GM12878 (cell line): ENCODE measurements at regions not wholly inside any gene's neighbourhood (a gene's known extent, or its start where the extent isn't known, plus 50 kb on each side); places are given as distances from the start of the nearest gene placed in this dataset.
"Not testable (repeated sequence)": the region's sequence is repeated elsewhere in the genome, so short reads cannot be mapped to it uniquely, and the experiment has no call there.

Experiments used
- ATAC-seq: fragments of 200-7000 bp; cut with Tn5 transposase; 3 replicates; pipeline ENCODE4 v1.9.1; 2020; ENCODE audit warnings: mild to moderate bottlenecking, moderate library complexity
- BruUV-seq: library from RNA; stranded (reverse); fragments of 400-500 nt; replicated peaks from 2 replicates; lab custom pipeline; 2021; lab: Mats Ljungman, UMichigan
- CTCF ChIA-PET: fragments of 300-600 bp; sonication (Branson Sonifier 250); formaldehyde crosslinking; extraction: SDS; loops from one replicate; lab custom pipeline; 2021; ENCODE audit warnings: inconsistent platforms; lab: Yijun Ruan, JAX
- POLR2A ChIA-PET: fragments of 350-600 bp; formaldehyde crosslinking; extraction: SDS; loops from one replicate; lab custom pipeline; 2021; ENCODE audit warnings: inconsistent platforms; lab: Charles Lee
- RAD21 ChIA-PET: fragments of 300-600 bp; sonication (Branson Sonifier 250); formaldehyde crosslinking; loops from one replicate; lab custom pipeline; 2023; ENCODE audit warnings: antibody characterized with exemption; ENCODE audit not compliant: unreplicated experiment; lab: Charles Lee
- SMC1A ChIA-PET: fragments of 300-600 bp; sonication (Branson Sonifier 250); formaldehyde crosslinking; loops from one replicate; lab custom pipeline; 2023; ENCODE audit not compliant: unreplicated experiment, uncharacterized antibody; lab: Charles Lee
- DNase-seq: peaks from one replicate; pipeline ENCODE4 v3.0.0-alpha.2; 2011; ENCODE audit warnings: low read depth, low spot score
- FAIRE-seq: peaks from 3 replicates; lab custom pipeline; 2011; peaks lifted over from hg19 to GRCh38; lab: Jason Lieb, UNC
- H2AFZ ChIP-seq: 2 replicates; pipeline ENCODE4 v1.6.0; 2011; ENCODE audit warnings: low read depth, low read length, control low read depth; ENCODE audit not compliant: control insufficient read depth
- H3K27ac ChIP-seq: 2 replicates; pipeline ENCODE4 v1.5.1; 2011; ENCODE audit warnings: control low read depth; ENCODE audit not compliant: control insufficient read depth, insufficient read depth
- H3K27me3 ChIP-seq, 2 experiments: replicated peaks in 1 of 2; 2 replicates each; pipeline versions ENCODE4 v1.6.0 to v1.6.1; 2011; ENCODE audit warnings: low read length in 1 of 2; ENCODE audit not compliant: control insufficient read depth in 2 of 2, insufficient read depth in 2 of 2
- H3K36me3 ChIP-seq, 2 experiments: 2 replicates each; pipeline ENCODE4 v1.5.1; 2011; ENCODE audit warnings: low read length in 1 of 2; ENCODE audit not compliant: control insufficient read depth in 2 of 2, insufficient read depth in 2 of 2
- H3K4me1 ChIP-seq: 2 replicates; pipeline ENCODE4 v1.6.1; 2011; ENCODE audit warnings: mild to moderate bottlenecking, low read length, moderate library complexity, mixed read lengths; ENCODE audit not compliant: control insufficient read depth, insufficient read depth
- H3K4me2 ChIP-seq: 2 replicates; pipeline ENCODE4 v1.6.0; 2011; ENCODE audit warnings: control low read depth; ENCODE audit not compliant: control insufficient read depth, insufficient read depth
- H3K4me3 ChIP-seq: fragments of 200-600 bp; sonication (generic); 2 replicates; pipeline ENCODE4 v1.5.1; 2016
- H3K79me2 ChIP-seq: 2 replicates; pipeline ENCODE4 v1.6.0; 2011; ENCODE audit warnings: low read length; ENCODE audit not compliant: control insufficient read depth, insufficient read depth
- H3K9ac ChIP-seq: 2 replicates; pipeline ENCODE4 v1.8.0; 2011; ENCODE audit warnings: low read length, control low read depth, mixed read lengths; ENCODE audit not compliant: control insufficient read depth, insufficient read depth
- H3K9me3 ChIP-seq: replicated peaks from 3 replicates; pipeline ENCODE4 v1.5.1; 2011; ENCODE audit warnings: mild to moderate bottlenecking, low read length; ENCODE audit not compliant: control insufficient read depth, insufficient read depth
- H4K20me1 ChIP-seq: 2 replicates; pipeline ENCODE4 v1.6.0; 2011; ENCODE audit not compliant: control insufficient read depth, insufficient read depth
- BHLHE40 ChIP-seq, 2 experiments: fragments of 450-650 bp in 1 of 2; IDR thresholded peaks; 2 replicates each; pipeline ENCODE4 v1.6.1; 2011 to 2017; ENCODE audit warnings: low read depth in 2 of 2, borderline replicate concordance in 1 of 2, improper control_type of control experiment in 1 of 2, low read length in 1 of 2, mild to moderate bottlenecking in 1 of 2
- CREM ChIP-seq: IDR thresholded peaks from 2 replicates; pipeline ENCODE4 v1.6.1; 2014; ENCODE audit warnings: antibody characterized with exemption, low read depth
- JUNB ChIP-seq: IDR thresholded peaks from 2 replicates; pipeline ENCODE4 v1.6.1; 2016; ENCODE audit warnings: antibody characterized with exemption, mild to moderate bottlenecking
- MTA2 ChIP-seq: fragments of 450-650 bp; IDR thresholded peaks from 2 replicates; pipeline ENCODE4 v1.6.1; 2016; ENCODE audit warnings: low read depth, mild to moderate bottlenecking, moderate library complexity
- NFIC ChIP-seq: IDR thresholded peaks from 2 replicates; pipeline ENCODE4 v1.6.1; 2012; ENCODE audit warnings: low read depth, mild to moderate bottlenecking, inconsistent platforms, low read length, moderate library complexity
- WGBS: methylation state at CpG from one replicate; pipeline ENCODE4 v1.1.6; 2016; ENCODE audit warnings: low lambda C conversion rate; ENCODE audit not compliant: insufficient replicate concordance, insufficient coverage; ENCODE audit errors: missing lambda C conversion rate; 5-methylcytosine and 5-hydroxymethylcytosine counted together
- in situ Hi-C: fragments of 300-500 bp; cut with MboI; formaldehyde crosslinking; loops from 9 replicates; pipeline ENCODE4 v1.14.3; 2018; ENCODE audit warnings: mixed read lengths
- intact Hi-C: fragments of 100-400 bp; cut with micrococcal nuclease; formaldehyde crosslinking; loops from one replicate; pipeline ENCODE4 v1.14.2; 2022; ENCODE audit not compliant: unreplicated experiment

GRCh38 chr1:222051311-222051710, 309.4 kb upstream of the DUSP10 start:
- H4K20me1 ChIP-seq, H3K4me1 ChIP-seq, H3K4me3 ChIP-seq, H3K27me3 ChIP-seq, BruUV-seq: not testable (repeated sequence)
- ChIA-PET CTCF (interaction anchor here (0.7 to 1.7 kb wide), 4 partner anchors 25 to 405 kb away, joined by 3 to 4 read pairs (median 4); no protein-coding TSS in a partner anchor), RAD21 (interaction anchor here (1.4 kb wide), 1 partner anchor 43 kb away, joined by 3 read pairs; no protein-coding TSS in a partner anchor)
- peak; percentile 35 for ATAC-seq
- TF ChIP-seq JUNB: peak; percentile 56
- peak; percentile 41; the same call in 1 of the 2 replicates for TF ChIP-seq NFIC
- TF ChIP-seq BHLHE40 (IDR thresholded peaks at IDR 0.05; ENCODE audit: borderline replicate concordance in 1 of 2, low read depth in 2 of 2, low read length in 1 of 2): peak in 1 of 2 experiments; percentile 13; a peak in 1 of 4 replicates
- TF ChIP-seq CREM: 0 out of 2 replicates have a peak, but pooled peaks have one; percentile 14
- peak; percentile 21; the same call in 1 of the 2 replicates for TF ChIP-seq MTA2
- TF ChIP-seq, all 136 proteins: peak for 5; not testable (repeated sequence) for 131
- peak; percentile 31 for FAIRE-seq
- H2AFZ ChIP-seq, H3K27ac ChIP-seq, H3K4me2 ChIP-seq, H3K79me2 ChIP-seq, POLR2A ChIA-PET, H3K9me3 ChIP-seq, DNase-seq, H3K36me3 ChIP-seq, intact Hi-C loops, H3K9ac ChIP-seq, in situ Hi-C loops: not testable (repeated sequence)
- SMC1A ChIA-PET: interaction anchor here (0.9 to 1.6 kb wide), 7 partner anchors 10 to 377 kb away, joined by 3 to 7 read pairs (median 3); no protein-coding TSS in a partner anchor
- 74% methylated on average over 1 of the region's 1 CpG for WGBS

GRCh38 chr1:222049661-222050060, 307.8 kb upstream of the DUSP10 start:
- H3K36me3 ChIP-seq, CTCF ChIA-PET, BruUV-seq, SMC1A ChIA-PET, H3K27me3 ChIP-seq, in situ Hi-C loops, H3K9me3 ChIP-seq, ATAC-seq, FAIRE-seq, H3K4me1 ChIP-seq, H2AFZ ChIP-seq, H4K20me1 ChIP-seq, intact Hi-C loops, POLR2A ChIA-PET, RAD21 ChIA-PET, H3K4me3 ChIP-seq, H3K9ac ChIP-seq, H3K79me2 ChIP-seq, H3K27ac ChIP-seq, H3K4me2 ChIP-seq, DNase-seq: not testable (repeated sequence)
- WGBS: 94% methylated on average over 28 of the region's 28 CpGs
